ENCODE measurements at regions not wholly inside any gene's neighbourhood (a gene's known extent, or its start where the extent isn't known, plus 50 kb on each side); places are given as distances from the start of the nearest gene placed in this dataset.
"Not testable (repeated sequence)": the region's sequence is repeated elsewhere in the genome, so short reads cannot be mapped to it uniquely, and the experiment has no call there.

DNA sequence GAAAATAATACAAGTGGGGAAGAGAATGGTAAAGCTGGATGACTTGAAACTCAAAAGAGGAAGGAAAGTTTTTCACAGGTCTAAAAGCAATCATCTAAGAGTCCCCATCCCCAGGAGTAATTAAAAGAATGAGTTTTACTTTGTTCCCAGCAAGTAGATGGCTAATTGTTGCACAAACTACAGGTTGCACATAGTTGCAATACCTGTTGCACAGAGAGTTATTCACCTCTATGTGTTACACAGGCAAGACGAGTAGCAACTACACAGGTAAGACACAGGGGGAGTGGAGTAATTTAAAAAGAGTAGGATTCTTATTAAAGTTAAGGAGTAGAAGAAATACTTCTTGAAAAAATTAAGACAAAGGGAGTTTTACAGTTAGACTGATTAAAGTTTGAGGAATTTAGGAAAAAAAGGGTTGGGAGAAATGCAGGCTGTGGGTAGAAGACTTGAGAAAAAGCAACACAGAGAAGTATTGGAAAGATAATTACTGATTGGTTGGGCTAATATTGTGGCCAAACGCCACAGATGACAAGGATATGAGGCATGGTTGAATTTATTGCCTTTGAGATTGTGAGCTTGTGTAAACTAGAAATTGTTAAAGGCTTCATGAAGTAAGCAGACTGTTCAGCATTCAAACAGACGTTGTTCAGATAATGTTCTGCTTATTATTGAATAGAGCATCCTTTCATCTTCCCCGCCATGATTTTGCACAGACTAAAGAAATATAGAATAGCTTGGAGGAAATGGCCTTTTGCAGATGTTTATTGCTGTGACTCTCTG lies 699.3 kb downstream of the NR4A2 start:
- DNase-seq (ENCODE audit: low read depth, low spot score), result no peak
- no peak overlapping the region for H3K27ac ChIP-seq

- no peak for DNase-seq (ENCODE audit: low read depth, low spot score)
- no peak overlapping the region for H3K27ac ChIP-seq
Observed at GRCh38 chr2:155630760-155631159, 701.8 kb downstream of the NR4A2 start.

DNA sequence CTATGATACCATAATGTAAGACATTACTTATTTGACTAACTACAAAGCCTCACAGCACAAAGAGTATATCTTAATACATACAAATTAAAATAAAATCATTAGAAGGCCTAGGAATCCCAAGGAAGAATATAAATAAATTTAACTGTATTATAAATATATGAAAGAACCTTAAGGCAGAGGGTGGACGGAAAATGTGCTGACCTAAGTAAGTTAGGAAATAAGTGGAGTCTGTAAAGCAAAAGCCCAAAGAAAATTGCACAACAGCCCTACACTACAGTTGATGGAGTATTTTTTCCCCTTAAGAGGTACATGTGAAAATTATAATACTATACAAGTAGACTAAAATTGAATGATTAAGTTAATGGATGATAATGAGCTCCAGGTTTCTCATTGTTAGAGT lies 710.1 kb downstream of the NR4A2 start:
- no peak for DNase-seq (ENCODE audit: low read depth, low spot score)

DNA sequence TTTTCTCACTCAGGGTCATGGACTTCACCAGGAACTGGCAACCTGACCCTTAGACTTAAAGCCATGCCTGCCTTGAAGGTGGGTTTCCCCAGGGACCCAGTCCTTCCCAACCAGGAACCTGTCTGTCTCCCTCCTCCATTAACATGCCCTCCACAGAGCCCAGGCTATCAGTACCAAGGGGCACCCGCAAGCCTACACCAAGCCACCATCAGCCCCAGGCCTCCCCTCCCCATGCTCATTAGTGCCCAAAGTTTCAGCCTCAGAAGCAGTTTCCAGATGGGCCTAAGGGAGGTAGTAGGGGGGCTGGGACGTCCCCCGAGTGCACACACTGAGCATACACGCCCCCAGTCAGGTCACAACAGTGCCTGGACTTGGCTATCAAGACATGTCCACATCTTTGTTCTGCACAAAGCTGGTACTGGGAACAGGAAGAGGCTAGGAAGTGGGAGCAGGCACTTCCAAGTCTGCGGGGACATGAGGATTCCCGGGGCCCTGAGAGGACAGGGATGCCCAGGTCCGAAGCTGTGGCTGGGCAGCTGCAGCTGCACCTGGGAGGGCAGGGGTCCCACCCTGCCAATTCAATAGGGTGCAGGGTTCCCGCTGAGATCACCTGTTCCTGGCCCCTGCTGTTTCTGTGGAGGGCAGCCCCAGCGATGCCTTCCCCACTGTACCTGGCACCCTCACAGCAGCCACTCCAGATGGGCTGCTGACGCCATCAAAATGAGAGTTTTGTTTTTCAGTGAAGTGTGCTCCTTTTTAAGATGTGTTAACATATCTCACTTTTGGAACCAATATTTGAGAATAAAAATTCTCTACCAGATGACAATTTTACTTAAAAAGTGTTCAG lies 731.4 kb downstream of the NR4A2 start:
- DNase-seq (ENCODE audit: low read depth, low spot score), result no peak

More for the DNA sequence above, 710.1 kb downstream of the NR4A2 start:
- no peak overlapping the region for H3K27ac ChIP-seq

DNA sequence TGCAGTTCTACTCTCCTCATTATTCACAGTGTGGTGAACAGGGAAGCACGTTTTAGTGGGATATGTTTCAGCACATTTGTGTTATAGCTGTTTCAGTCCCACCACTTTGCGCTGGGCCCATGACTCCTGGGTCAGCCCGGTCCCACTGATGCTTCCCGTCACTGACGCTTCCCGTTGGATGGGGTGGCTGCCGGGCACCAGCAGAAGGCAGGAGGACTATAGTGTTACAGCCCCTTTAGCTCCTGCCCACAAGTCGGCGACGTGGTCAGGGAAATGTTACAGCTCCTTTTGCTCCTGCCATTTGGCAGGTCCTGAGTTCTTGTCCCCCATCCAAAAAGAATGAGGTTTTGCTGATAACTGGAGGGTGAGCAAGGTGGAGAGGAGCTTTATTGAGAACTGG lies 732.2 kb downstream of the NR4A2 start:
- no peak for DNase-seq (ENCODE audit: low read depth, low spot score)
- no peak overlapping the region for H3K27ac ChIP-seq

More for the DNA sequence above, 731.4 kb downstream of the NR4A2 start:
- H3K27ac ChIP-seq, result no peak overlapping the region

DNA sequence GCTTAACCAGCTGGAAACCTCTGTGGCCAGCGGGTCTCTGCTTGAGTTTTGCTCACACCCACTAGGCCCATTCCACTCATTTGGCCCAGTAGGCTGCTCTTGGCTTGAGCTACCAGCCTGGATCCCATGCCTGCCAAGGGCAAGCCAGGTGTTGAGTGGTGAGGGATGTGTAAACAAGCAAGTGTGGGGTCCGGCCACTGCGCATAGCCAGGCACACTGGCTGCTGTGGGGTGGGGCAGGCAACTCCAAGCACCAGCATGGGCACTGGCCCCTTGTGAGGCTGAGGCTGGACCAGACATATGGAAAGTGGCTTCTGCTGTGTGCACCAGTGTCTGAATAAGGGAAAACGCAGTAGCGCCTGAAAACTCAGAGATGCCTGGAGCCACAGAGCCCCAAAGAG lies 732.7 kb downstream of the NR4A2 start:
- DNase-seq (ENCODE audit: low read depth, low spot score), result no peak
- no peak overlapping the region for H3K27ac ChIP-seq

GRCh38 chr2:155583674-155584195 lies 748.8 kb downstream of the NR4A2 start:
- H3K27ac ChIP-seq, result no peak overlapping the region
- no peak for DNase-seq (ENCODE audit: low read depth, low spot score)

GRCh38 chr2:155574941-155575340 lies 757.6 kb downstream of the NR4A2 start:
- no peak for DNase-seq (ENCODE audit: low read depth, low spot score)
- H3K27ac ChIP-seq, result no peak overlapping the region

GRCh38 chr2:155547571-155547970 lies 785.0 kb downstream of the NR4A2 start:
- no peak overlapping the region for H3K27ac ChIP-seq
- no peak for DNase-seq (ENCODE audit: low read depth, low spot score)

GRCh38 chr2:155546721-155547555 lies 785.6 kb downstream of the NR4A2 start:
- DNase-seq (ENCODE audit: low read depth, low spot score), result no peak
- H3K27ac ChIP-seq, result no peak overlapping the region

GRCh38 chr2:155539028-155539427 lies 793.5 kb downstream of the NR4A2 start:
- H3K27ac ChIP-seq; DNase-seq (ENCODE audit: low read depth, low spot score): not testable (repeated sequence)

GRCh38 chr2:155528034-155528433 lies 804.5 kb downstream of the NR4A2 start:
- H3K27ac ChIP-seq, result no peak overlapping the region
- DNase-seq (ENCODE audit: low read depth, low spot score), result no peak

- DNase-seq (ENCODE audit: low read depth, low spot score), result no peak
- H3K27ac ChIP-seq, result no peak overlapping the region
Observed at GRCh38 chr2:155525199-155525598, 807.3 kb downstream of the NR4A2 start.

DNA sequence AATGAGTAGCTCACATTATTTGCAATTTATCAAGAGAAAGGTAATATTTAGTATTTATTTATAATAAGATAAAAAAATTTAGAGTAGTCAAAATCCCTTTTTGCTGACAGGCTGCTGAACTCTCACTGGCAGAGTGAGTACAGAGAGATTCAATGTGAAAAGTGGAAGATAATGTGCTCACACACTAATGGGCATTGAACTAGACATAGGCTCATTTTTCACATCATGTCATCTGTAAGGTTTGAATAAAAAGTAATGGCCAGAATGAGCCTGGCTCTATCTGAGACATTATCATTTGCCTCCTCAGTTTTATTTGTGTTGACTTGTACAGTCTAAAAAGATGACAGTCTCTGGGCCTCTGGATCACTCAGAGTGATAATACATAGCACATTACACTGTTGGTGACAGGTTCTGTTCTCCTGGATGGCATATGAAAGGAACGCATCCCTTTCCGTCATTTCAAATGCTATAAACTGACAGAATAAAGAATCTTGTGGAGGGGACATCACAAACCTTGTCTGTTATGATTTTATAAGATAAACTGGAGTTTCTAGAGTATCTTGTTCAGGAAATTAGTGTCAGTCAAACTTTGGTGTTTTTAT lies 812.9 kb downstream of the NR4A2 start:
- no peak for DNase-seq (ENCODE audit: low read depth, low spot score)
- no peak overlapping the region for H3K27ac ChIP-seq

DNA sequence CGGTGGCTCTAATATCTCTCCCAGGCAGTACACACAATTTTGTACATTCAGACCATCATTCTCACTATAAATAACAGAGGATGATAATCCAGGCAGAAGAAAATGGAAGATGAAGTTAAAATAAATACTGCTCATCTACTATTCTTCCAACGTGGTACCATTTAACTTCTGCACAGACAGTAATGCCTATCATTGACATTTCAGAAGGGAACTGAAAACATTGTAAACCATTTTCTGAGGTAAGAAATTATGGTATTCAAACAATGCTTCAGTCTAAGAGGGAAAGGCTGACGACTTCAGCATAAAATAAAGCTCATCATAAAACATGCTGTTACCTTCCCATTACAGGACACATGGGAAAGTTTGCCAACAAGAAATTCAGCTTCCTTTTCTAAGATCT lies 814.4 kb downstream of the NR4A2 start:
- no peak for DNase-seq (ENCODE audit: low read depth, low spot score)
- no peak overlapping the region for H3K27ac ChIP-seq

DNA sequence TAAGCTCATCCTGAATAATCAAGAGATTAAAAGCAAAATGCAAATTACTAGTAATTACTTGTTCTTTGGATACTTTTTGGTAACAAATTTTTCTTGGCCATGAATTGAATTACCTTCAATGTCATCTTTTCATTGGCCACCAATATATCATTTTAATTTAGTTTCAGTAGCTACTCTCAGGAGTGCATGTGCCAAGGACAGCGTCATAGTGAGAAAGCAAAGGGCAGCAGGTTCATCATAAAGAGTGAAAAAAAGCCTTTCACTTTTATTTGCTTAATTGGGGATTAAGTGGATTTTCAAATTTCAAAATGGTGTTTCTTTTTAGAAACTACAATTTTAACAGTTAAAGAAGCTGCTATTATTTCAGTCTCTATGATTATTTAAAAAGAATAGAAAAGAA lies 815.2 kb downstream of the NR4A2 start:
- H3K27ac ChIP-seq, result no peak overlapping the region
- DNase-seq (ENCODE audit: low read depth, low spot score), result no peak

DNA sequence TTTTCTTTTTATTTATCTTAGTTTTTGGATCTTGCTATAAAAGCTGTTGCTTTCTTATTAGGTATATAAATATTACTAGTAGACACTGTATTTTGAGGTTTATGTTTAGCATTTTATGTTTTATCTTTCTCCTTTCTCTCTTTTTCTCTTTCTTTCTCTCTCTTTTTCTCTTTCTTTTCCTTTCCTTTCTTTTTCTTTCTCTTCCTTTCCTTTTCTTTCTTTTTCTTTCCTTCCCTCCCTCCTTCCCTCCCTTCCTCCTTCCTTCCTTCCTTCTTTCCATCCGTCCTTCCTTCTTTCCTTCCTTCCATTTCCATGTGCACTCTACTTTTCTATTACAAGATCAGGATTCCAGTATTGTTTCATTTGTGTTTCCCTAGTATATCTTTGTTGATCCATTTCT lies 814.8 kb downstream of the KCNJ3 start:
- no peak overlapping the region for H3K27ac ChIP-seq
- DNase-seq (ENCODE audit: low read depth, low spot score), result no peak

- no peak for DNase-seq (ENCODE audit: low read depth, low spot score)
Observed at GRCh38 chr2:155502766-155503165, 804.3 kb downstream of the KCNJ3 start.

DNA sequence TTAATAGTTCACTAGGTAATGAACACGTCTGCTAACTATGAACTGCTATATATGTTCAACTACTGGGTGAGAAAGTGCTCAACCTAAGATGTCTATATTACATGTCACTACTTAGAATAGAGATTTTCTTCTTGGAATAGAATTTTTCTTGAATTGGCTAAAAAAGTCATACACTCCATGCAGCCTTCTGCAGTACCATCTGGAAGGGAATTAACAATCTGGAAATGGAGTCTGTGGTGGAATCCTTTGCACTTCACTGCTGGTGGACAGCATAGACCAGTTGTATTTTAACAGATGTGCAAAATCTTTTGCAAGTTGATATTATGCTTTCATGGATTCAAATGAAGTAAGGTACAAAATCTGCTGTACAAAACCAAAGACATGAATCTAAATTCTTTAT lies 799.6 kb downstream of the KCNJ3 start:
- DNase-seq (ENCODE audit: low read depth, low spot score), result no peak
- no peak overlapping the region for H3K27ac ChIP-seq

More at GRCh38 chr2:155502766-155503165, 804.3 kb downstream of the KCNJ3 start:
- H3K27ac ChIP-seq, result no peak overlapping the region

DNA sequence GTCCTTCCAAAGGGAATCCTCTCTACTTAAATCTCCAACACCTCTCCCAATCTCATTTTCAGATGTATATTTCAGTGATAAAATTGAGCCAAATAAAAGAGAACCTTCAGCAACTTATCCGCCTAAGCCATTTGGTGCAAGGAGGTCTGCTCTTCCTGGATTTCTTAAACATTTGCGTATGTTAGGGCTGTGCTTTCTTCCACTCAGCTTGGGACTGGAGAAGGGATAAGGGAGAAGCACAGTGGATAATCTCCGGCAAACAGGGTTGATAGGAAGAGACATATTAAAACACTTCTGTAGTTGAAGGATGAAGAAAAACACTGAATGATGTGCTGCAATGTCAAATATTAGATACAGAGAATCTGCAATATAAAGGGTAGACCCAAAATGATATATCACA lies 796.2 kb downstream of the KCNJ3 start:
- DNase-seq (ENCODE audit: low read depth, low spot score), result no peak
- no peak overlapping the region for H3K27ac ChIP-seq
